ENCODE measurements at regions not wholly inside any gene's neighbourhood (a gene's known extent, or its start where the extent isn't known, plus 50 kb on each side); places are given as distances from the start of the nearest gene placed in this dataset.

- H3K27ac Mint-ChIP-seq: no peak overlapping the region
- DNase-seq (no peak), ATAC-seq (ENCODE audit: low read depth) (no peak)
- H3K9me3 Mint-ChIP-seq: no peaks in the 10 kb centered on the region
- H3K27me3 Mint-ChIP-seq: peaks cover 5% of the 10 kb centered on the region
- POLR2A ChIA-PET: no interaction called here
- H3K36me3 Mint-ChIP-seq (ENCODE audit: low read depth): no peaks in the 10 kb centered on the region
- peaks cover 22% of the 10 kb centered on the region for H3K4me1 Mint-ChIP-seq
- TF ChIP-seq CTCF (IDR thresholded peaks at IDR 0.05): no peak
- intact Hi-C loops (cut with micrococcal nuclease): no loop called here
- CTCF ChIA-PET: no interaction called here
- H3K4me3 Mint-ChIP-seq: no peak overlapping the region
Measured at GRCh38 chr3:72537448-72537847, 310.8 kb downstream of the SHQ1 start.

- DNase-seq (no peak), ATAC-seq (ENCODE audit: low read depth) (no peak)
- ChIA-PET CTCF (no interaction called here), POLR2A (no interaction called here)
- intact Hi-C loops (cut with micrococcal nuclease): no loop called here
- H3K9me3 Mint-ChIP-seq: no peaks in the 10 kb centered on the region
- H3K27ac Mint-ChIP-seq: no peak overlapping the region
- H3K36me3 Mint-ChIP-seq (ENCODE audit: low read depth): no peaks in the 10 kb centered on the region
- TF ChIP-seq CTCF (IDR thresholded peaks at IDR 0.05): no peak
- H3K4me1 Mint-ChIP-seq: peaks cover 22% of the 10 kb centered on the region
- H3K4me3 Mint-ChIP-seq: no peak overlapping the region
- peaks cover 5% of the 10 kb centered on the region for H3K27me3 Mint-ChIP-seq
Measured at GRCh38 chr3:72536878-72537267, 311.4 kb downstream of the SHQ1 start.

- TF ChIP-seq CTCF (IDR thresholded peaks at IDR 0.05): no peak
- intact Hi-C loops (cut with micrococcal nuclease): no loop called here
- peaks cover 5% of the 10 kb centered on the region for H3K27me3 Mint-ChIP-seq
Measured at GRCh38 chr3:72536206-72536877, 311.9 kb downstream of the SHQ1 start.

GRCh38 chr3:72535772-72536171 is 312.5 kb downstream of the SHQ1 start:
- CTCF ChIA-PET: no interaction called here
- intact Hi-C loops (cut with micrococcal nuclease): no loop called here
- Mint-ChIP-seq H3K4me3 (no peak overlapping the region), H3K27me3 (peaks cover 5% of the 10 kb centered on the region), H3K36me3 (ENCODE audit: low read depth) (no peaks in the 10 kb centered on the region), H3K9me3 (no peaks in the 10 kb centered on the region), H3K4me1 (peaks cover 22% of the 10 kb centered on the region), H3K27ac (no peak overlapping the region)
- POLR2A ChIA-PET: no interaction called here
- ATAC-seq (ENCODE audit: low read depth) (no peak), DNase-seq (no peak)
- TF ChIP-seq CTCF (IDR thresholded peaks at IDR 0.05): no peak

More at GRCh38 chr3:72536206-72536877, 311.9 kb downstream of the SHQ1 start:
- Mint-ChIP-seq H3K4me3 (no peak overlapping the region), H3K27ac (no peak overlapping the region), H3K4me1 (peaks cover 22% of the 10 kb centered on the region), H3K36me3 (ENCODE audit: low read depth) (no peaks in the 10 kb centered on the region), H3K9me3 (no peaks in the 10 kb centered on the region)
- DNase-seq (no peak), ATAC-seq (ENCODE audit: low read depth) (no peak)
- ChIA-PET POLR2A (no interaction called here), CTCF (no interaction called here)

- POLR2A ChIA-PET: no interaction called here
- H3K4me3 Mint-ChIP-seq: no peak overlapping the region
- H3K9me3 Mint-ChIP-seq: no peaks in the 10 kb centered on the region
- ATAC-seq (ENCODE audit: low read depth) (peak; percentile 53), DNase-seq (no peak)
- peaks cover 5% of the 10 kb centered on the region for H3K27me3 Mint-ChIP-seq
- H3K27ac Mint-ChIP-seq: peak overlapping the region; percentile 57
- intact Hi-C loops (cut with micrococcal nuclease): no loop called here
- no peak for TF ChIP-seq CTCF (IDR thresholded peaks at IDR 0.05)
- peaks cover 16% of the 10 kb centered on the region for H3K4me1 Mint-ChIP-seq
- no peaks in the 10 kb centered on the region for H3K36me3 Mint-ChIP-seq (ENCODE audit: low read depth)
- CTCF ChIA-PET: no interaction called here
Measured at GRCh38 chr3:72533591-72534473, 314.4 kb downstream of the SHQ1 start.
